GM21360 (cell line): ENCODE measurements at regions not wholly inside any gene's neighbourhood (a gene's known extent, or its start where the extent isn't known, plus 50 kb on each side); places are given as distances from the start of the nearest gene placed in this dataset.
"Not testable (repeated sequence)": the region's sequence is repeated elsewhere in the genome, so short reads cannot be mapped to it uniquely, and the experiment has no call there.

Experiments
- ATAC-seq: cut with Tn5 transposase; IDR thresholded peaks from one replicate; pipeline ENCODE4 v1.9.1; 2021; ENCODE audit warnings: mild to moderate bottlenecking, moderate library complexity; ENCODE audit not compliant: unreplicated experiment

DNA sequence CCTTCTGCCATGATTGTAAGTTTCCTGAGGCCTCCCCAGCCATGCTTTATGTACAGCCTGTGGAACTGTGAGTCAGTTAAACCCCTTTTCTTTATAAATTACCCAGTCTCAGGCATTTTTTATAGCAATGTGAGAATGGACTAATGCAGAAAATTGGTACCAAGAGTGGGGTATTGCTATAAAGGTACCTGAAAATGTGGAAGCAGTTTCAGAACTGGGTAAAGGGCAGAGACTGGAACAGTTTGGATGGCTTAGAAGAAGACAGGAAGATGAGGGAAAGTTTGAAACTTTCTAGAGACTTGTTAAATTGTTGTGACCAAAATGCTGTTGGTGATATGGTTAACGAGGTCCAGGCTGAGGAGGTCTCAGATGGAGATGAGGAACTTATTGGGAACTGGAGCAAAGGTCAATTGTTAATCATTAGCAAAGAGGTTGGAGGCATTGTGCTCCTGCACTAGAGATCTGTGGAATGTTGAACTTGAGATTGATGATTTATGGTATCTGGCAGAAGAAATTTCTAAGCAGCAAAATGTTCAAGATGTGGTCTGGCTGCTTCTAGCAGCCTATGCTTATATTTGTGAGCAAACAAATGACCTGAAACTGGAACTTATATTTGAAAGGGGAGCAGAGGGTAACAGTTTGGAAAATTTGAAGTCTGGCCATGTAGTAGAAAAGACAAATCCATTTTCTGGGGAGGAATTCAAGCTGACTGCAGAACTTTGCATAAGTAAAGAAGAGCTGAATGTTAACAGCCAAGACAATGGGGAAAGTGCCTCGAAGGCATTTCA, 79.0 kb upstream of the GMDS start:
- no peak for ATAC-seq

DNA sequence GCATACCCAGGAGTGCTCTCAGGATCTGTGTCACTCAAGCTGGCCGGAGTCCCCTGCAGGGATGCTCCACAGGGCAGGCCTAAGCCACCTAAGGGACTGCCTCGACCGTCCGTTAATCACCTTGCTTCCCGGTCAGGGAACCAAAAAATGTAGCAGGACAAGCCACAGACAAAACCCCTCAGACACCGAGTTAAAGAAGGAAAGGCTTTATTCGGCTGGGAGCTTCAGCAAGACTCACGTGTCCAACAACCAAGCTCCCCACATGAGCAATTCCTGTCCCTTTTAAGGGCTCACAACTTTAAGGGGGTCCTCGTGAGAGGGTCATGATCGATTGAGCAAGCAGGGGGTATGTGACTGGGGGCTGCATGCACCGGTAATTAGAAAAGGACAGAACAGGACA, 72.1 kb upstream of the GMDS start:
- ATAC-seq: not testable (repeated sequence)

DNA sequence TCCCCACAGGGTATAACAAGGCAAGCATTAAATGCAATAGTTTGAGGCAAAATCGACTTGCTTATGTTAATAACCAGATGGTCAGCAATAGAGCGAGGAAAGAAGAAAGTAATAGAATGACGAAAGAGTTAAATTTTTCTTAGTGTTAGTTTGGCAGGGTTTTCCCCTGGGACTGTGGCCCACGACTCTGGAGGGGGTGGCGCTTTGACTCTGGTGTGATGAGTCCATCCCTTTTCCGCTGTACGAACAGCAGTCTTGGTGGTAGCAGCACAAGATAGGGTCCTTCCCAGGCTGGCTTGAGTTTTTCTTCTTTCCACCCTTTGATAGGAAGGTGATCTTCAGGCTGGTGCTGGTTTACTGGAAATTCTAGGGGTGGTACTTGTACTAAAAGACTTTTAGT, 69.2 kb upstream of the GMDS start:
- no peak for ATAC-seq

DNA sequence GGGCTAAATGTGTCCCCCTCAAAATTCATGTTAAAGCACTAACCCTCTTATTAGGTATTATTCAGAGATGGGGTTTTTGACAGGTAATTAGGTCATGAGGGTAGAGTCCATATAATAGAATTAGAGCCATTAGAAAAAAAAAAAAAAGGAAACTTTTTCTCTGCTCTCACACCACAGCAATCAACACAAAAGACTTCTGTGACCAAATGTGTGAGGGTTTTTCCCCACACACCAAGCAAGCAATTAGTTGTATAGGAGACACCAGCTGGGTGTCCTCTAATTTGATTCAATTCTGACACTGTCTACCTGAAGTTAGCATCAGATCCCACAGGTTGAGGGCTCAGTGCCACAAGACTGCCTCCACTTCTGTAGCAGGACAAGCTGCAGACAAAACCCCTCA, 64.6 kb upstream of the GMDS start:
- no peak for ATAC-seq

DNA sequence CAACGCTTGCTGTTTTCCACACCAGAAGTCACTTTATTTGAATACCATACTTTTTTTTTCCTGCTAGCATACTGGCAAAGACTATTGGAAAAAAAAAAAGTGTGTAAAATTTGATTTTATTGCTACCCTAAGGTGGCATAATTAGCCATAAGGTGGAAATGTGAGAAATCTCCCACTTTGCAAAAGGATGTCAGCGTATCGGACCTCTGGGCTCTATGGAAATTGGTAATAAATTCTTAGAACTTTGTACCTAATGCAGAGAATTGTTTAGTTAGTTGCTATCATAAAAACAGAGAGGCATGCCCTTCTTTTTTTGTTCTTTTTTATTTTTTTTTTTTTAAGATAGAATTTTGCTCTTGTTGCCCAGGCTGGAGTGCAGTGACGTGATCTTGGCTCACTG, 63.7 kb upstream of the GMDS start:
- ATAC-seq: no peak

DNA sequence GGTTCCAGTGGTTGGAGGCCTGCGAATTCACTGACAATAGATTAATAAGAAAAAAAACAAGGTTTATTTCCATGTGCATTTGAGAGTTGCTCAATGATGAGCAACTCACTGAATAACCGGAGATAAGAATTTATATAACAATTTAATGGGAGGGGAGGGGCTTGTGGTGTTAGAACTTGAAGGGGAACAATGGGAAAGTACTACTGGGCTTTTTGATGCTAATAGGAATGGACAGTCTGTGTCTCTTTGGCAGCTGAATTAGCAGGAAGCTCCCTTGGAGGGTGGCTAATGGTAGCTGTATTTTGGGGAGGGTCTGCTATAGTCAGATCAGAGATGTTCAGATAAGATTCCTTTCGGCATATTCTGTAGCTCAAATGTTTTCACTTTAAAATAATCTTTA, 62.4 kb upstream of the GMDS start:
- ATAC-seq: no peak

DNA sequence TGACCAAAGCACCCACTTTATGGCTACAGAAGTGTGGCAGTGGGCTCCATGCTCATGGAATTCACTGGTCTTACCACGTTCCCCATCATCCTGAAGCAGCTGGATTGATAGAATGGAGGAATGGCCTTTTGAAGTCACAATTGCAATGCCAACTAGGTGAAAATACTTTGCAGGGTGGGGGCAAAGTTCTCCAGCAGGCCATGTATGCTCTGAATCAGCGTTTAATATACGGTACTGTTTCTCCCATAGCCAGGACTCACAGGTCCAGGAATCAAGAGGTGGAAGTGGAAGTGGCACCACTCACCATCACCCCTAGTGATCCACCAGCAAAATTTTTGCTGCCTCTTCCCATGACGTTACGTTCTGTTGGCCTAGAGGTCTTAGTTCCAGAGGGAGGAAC, 60.5 kb upstream of the GMDS start:
- ATAC-seq: no peak

DNA sequence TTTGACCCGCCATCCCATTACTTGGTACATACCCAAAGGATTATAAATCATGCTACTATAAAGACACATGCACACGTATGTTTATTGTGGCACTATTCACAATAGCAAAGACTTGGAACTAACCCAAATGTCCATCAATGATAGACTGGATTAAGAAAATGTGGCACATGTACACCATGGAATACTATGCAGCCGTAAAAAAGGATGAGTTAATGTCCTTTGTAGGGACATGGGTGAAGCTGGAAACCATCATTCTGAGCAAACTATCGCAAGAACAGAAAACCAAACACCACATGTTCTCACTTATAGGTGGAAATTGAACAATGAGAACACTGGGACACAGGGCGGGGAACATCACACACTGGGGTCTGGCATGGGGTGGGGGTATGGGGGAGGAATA, 57.1 kb upstream of the GMDS start:
- not testable (repeated sequence) for ATAC-seq

DNA sequence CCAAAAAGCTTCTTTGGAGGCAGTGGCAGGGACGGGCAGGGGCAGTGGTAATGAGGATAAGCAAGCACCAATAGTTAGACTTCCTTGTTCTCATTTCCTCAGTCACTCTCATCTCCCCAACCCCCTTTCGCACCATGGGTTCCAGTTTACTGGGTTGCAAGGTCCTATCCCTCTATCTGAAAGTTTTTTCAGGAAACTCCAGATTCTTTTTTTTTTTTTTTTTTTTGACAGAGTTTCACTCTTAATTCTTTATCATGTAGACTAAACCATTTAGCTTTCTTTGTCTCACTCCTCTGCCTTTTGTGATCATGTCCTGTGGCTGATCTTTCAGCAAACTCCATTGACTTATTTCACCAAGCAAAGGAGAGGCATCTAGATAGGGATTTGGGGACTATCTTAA, 51.4 kb upstream of the GMDS start:
- no peak for ATAC-seq
